Nucleus accumbens (tissue), 56 donors: ENCODE measurements at regions not wholly inside any gene's neighbourhood (a gene's known extent, or its start where the extent isn't known, plus 50 kb on each side); places are given as distances from the start of the nearest gene placed in this dataset.
A peak's percentile ranks its signal among the peaks of the same experiment; 100 is the strongest.

ENCODE experiments used
- DNase-seq, 56 donors: peaks; one replicate each; lab custom pipeline; 2025; lab: John Stamatoyannopoulos, UW

DNA sequence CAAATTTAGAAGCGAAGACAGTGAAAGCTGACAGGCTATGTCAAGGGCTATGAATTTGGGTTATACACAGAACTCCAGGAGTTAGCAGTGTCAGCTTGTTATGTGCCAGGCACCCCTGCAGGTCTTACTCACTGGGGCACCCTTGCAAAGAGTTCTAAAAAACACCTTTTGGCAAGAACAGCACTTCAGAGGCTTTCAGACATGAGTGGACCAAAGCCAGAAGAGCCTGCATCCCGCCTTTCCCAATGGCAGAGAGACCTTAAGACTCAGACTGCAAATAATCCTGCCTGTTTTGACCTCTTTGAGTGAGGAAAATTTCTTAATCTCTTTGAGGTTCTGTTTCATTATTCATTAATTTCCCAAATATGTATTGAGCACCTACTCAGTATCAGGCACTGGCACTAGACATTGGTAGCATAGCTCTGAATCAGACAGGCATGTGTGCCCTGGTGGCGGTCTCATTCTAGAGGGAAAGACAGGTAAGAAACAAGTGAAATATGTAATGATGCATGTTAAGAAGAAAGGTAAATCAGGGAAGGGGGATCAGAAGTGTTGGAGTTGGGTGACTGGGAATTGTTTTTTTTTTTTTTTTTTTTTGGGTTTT is 280.0 kb downstream of the KBTBD8 start:
- DNase-seq = no peak

DNA sequence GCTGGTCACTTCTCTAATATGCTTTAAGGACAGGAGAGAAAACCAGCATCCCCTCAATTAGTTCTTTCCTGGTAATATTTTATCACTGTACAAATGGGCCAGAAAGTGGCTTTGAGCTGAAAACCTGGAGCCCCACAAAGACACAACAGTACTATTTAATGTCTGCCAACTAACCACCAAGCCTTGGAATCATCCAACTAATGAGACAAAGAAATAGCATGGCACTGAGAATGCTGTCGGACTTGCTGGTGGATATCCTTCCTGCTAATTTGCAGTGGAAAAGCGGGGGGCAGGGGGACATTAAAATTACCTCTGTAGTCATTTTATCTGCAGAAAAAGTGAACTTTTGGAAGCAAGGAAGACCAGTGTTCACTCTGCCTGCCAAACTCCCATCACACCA is 288.5 kb downstream of the KBTBD8 start:
- no peak for DNase-seq

DNA sequence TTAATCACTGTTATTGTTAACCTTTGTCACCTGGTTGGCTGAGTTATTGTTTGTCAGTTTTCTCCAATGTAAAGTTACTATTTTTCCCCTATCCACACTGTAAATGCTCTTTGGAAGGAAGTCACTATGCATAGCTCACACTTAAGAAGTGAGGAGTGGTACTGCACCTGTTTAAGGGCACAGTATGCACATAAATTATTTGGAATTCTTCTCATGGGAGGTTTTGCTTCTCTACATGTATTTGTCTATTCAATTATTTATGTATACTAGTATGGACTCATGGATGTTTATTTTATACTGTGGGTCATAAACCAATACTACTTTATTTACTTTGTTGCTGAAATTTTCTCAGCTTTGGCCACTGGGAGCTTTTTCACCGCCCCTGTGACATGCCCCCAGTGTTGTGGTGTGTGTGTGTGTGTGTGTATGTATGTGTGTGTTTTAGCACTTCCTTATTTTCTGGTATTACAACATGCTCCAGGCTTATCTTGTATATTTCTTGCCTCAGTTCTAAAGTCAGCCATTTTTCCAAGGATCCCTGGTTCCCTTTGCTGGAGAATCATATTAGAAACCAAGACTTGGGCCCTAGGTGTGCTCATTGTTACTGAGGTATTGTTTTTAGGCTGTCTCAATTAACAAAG is 290.5 kb downstream of the KBTBD8 start:
- no peak for DNase-seq

DNA sequence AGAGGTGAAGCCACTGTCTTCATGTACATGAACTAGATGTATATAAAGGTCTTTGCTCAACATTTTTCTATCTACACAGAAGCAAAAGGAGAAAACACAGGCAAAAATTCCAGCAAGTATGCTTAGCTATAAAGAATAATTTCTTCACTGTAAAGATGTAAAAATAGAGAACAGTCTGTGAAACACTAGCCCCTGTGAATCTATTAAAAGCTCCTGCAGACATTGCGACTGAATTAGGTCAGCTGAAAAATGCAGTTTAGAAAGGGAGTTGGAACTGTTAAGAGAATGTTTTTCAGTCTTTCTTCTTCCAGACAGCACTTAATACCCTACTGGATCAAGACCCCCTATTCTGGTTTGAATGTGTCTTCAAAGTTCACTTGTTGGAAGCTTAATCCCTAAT is 291.5 kb downstream of the KBTBD8 start:
- no peak for DNase-seq

DNA sequence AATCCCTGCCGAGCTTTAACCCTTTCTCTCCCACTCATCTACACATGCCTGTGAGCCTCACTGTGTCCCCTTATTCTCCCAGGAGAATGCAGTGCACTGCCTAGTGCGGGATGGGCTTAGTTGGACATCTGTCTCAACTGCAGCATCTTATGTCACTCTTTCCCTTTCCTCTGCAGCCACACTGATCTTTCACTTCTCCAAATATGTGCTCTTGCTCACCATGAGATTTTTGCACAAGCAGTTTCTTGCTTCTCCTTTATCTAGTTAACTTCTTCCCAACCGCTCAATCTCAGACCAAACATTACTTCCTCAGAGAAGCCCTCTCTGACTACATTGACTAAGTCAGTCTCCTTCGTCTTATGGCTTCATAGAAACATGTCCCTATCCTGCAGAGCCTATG is 292.3 kb downstream of the KBTBD8 start:
- peak in 3 of 56 donors; percentile 0 to 4 (median 2) for DNase-seq

DNA sequence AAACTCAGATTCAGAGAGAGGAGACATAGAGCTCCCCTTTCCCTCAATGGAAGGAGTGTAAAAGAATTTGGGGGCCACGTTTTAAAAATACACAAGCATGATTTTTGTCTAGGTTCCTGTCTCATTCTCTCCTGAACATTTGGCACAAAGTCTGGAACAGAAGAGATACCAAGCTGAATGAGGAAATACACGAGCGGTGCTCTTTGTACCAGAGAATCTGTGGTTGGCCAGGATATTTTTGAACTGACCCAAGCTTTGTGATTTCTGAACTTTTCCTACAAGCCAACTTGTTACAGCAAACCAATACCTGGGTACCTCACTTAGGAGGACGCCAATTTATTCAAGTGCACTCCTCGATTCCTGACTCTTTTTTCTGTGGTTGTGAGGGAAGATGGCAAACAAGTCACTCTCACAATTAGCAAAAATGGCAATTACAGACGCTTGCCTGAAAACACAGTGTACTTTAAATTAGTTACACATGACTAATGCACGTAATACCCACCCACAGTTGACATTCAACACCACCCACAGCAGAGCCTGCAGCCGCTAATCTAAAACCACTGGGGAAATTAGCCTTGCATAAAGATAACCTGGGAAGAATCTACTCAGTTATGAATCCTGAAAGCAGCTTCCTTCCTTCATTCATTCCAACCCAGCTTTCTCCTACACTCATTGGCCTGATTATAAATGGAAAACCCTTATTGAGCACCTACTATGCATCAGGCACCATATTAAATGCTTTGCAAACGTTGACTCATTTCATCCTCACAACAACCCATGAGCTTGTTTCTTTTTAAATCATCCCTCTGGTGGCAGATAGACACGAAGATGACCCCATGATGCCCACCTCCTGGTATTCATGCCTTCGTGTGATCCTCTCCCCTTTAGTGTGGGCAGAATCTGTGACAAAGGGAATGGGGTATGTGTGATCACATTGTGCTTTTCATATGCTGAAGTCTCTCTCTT is 293.5 kb downstream of the KBTBD8 start:
- peak in 7 of 56 donors; percentile 1 to 22 (median 3) for DNase-seq

DNA sequence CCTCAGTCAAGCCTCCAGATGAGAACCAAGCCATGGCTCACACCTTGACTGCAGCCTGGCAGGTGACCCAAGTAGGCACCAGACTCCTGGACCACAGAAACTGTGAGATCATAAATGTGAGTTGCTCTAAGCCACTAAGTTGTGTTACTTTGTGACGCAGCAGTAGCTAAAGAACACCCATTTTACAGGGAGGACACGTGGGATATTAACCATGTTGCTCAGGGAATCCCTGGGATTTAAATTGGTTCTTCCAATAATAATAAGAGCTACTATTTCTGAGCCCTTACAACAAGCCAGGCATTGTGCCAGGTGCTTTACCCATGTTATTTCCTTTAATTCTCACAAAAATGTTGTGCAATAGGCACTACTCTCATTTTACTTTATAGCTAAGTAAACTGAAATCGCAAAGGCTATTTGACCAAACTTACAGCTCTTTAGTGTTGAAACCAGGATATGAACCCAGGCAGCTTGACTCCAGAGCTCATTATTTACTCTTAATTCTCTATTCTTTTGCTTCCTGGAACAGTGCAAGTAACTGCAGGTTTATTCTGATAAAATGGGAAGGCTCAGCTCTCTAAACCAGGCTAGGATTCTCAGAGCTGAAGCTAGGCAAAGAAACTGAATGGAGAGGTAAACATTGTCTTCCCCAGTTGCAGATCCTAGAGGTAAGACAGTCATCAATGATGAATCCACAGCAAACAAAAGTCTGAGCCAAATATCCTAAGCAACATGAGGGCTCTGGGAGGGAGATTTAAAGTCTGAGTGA is 294.4 kb downstream of the KBTBD8 start:
- DNase-seq = no peak

DNA sequence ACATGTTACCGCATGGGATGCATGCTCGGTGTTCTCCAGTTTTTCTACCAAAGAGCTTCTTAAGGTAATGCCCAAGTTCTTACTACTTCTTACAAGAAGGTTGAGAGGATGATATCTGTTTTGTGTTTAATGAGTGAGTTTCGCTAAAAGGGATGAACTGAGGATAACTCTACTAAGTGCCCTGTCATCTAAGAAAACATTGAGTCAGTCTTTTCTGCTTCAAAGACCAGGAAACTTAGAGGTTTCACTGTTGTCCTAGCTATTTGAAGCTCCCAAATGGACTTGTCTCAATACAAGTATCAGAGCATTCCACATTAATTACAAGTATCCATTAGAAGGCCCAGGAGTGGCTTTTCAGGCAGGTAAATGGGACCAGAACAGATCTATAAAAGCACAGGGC is 296.2 kb downstream of the KBTBD8 start:
- no peak for DNase-seq

DNA sequence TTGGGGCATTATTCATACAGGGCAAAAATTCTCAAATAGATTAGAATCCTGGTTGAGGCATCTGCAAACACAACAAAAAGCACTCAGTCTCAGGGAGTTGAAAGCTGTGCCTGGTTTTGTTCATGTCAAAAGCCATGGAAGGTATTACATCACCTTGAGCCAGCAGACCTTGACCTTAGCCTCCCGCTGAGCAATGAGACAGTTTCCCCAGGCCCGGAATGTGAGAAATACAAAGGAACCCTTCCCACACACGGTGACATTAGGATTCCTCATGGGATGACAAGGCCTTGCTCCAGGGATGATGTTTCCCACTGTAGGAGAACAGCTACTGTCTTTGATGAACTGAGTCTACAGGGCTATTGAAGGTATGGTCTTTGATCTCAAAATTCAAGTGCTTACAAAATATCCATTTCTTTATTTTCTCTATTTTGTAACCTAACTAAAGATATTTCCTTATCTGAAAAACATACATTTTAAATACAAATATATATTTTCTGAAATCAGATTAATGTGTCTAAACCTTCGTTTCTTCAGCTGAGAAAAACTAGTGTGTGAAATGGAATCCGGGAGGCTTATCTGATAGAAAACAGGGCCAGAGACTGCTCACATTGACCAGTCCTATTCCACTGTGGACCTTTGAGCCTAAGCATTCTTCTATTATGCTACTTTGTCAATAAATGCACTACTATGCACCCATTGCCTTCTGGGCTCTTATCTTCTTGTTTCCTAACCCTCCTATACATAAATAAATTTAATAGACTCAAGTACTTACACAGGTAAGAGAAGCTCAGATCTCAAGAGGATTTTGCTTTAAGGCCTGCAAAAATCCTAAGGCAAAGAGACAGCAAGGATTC is 298.2 kb downstream of the KBTBD8 start:
- no peak for DNase-seq

DNA sequence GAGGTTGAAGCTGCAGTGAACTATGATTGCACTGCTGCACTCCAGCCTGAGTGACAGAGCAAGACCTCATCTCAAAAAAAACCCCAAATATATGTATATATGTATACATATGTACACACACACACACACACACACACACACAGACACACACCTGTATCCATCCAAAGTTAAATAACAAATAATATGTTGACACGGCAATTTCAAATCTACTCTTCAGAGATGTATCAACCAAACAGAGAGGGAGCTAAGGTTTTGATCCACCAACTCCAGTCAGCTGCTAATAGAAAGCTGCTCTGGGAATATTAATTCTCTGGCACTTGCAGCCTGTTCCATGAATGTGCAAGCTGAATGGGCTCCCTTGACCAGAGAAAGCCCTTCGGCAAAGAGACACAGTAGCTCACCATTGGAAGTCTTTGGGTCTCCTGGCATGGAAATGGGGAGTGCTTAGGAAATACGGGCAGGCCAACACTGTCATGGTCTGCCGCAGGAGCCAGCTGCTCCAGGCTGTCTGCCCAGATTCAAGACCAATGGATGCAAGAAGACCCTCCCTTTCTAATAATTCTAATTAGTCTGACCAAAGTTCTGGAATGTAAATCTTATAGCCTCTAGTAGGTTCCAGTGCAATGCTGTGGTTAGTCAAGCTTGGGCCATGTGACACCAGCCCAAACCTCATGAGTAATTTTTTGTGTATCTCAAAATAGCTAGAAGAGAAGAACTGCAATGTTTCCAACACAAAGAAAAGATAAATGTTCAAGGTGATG is 299.8 kb downstream of the KBTBD8 start:
- DNase-seq = no peak

DNA sequence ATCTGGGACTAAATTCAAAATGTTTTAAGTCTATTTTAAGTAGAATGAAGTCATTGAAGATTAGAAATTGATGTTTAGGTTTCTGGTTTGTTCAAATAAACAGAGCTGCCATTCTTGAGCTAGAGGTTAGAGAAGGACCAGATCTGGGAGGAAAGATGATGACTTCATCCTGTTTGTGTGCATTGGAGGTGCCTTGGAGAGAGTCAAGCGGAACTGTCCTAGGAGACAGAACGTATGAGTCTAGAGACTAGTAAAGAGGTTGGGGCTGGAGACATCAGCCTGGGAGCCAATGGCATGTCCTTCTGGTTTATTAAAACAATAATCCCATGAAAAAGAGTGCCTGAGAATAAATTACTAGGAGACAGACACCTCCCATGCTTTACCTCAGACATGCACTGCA is 303.4 kb downstream of the KBTBD8 start:
- DNase-seq = no peak

DNA sequence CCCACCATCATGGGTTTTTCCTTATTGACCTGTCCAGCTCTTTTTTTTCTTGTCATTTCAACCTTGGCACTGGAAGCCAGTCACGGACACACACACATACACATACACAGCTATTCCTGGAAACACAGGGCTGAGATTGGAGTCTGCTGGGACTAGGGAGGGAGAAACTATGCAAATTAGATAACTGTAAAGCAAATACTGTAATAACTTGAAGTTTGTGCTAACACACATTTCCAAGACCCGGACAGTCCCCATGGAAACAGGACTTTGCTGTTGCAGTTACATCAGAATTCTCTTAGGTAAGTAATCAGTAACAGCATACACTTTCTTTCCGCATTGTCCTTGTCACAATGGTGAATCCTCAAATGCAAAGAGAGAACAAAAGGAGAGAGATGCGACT is 304.4 kb downstream of the KBTBD8 start:
- no peak for DNase-seq

DNA sequence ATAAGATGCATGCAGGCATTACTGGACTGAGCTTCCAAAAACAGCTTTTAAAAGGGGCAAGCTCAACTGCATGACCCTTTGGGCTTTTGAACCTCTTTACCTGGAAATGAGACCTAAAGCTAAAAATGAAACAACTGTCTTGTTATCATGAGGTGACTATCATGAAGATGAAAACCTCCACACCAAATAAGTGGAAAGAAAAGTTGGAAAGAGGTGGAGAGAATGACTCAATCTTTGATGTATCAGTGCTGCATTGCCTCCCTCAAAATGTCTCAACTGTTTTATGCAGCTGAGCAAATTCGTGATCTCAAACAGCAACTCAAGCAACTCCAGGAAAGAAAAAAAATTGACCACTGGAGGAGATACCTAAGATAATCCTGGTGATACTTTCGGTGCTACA is 307.1 kb downstream of the KBTBD8 start:
- no peak for DNase-seq

DNA sequence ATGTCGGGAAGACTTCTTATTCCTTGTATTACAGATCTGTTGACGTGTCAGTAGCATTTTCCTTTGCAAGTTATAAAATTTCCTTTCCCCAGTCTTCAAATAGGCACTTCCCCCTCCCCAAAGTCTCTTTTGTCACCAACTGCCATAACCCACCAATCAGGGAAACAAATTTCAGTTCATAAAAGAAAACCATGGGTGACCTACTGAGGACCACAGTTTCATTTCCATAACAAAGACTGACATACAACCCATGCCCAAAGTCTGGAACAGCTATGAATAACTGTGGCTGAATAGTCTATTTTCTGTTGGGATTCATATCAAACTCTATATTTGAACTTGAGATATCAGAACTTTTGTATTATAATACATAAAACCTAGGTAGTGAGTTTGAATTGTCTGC is 307.8 kb downstream of the KBTBD8 start:
- no peak for DNase-seq

DNA sequence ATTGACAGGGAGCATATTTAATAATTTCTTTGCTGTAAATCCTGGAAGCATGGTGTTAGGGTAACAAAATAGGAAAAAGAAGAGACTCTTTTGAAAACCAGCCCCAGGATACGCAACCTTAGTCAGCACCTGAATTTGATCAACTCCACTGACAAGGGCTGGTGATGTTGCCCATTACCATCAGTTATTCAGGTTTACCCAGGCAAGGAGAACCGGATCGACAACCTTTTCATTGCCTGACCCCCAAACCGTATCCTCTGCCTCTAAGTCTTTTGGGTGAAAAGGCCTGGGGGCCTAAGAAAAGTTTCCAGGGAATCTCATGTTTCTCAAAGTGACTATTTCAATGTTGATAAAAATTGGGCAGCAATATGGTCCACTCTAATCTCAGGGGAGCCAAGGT is 313.3 kb downstream of the KBTBD8 start:
- DNase-seq = no peak

DNA sequence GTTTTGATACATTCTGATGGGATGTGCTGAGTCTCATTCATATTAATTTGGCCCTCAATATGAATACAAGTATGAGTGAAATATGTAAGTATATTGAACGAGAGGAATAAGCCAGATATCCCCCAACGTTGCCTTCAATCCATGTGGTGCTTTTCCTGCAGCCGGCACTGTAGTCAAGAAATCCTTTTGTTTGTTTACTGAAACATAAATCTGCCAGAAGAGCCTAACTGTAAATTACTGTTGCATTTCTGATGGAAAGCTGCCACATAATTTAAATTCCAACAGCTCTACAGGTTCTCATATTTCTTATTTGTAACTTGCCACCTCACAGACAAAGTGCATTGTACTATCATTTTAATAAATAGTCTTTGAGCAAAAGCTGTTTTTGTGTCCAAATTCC is 314.0 kb downstream of the KBTBD8 start:
- no peak for DNase-seq

DNA sequence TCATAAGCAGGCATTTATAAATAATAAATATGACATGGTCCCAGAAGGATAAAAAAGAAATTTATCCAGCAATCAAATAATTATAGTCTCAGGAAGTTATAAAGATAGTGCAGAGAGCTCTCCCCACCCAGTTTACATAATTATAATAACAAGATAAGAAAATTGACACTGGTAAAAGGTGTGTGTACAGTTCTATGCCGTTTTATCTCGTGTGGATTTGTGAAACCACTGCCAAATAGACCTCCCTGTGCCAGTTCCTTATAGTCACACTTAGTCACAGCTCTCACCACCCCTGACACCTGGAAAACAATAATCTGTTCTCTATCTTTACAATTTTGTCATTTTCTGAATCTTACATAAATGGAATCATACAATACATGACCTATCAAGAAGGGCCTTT is 320.1 kb downstream of the KBTBD8 start:
- DNase-seq = no peak

DNA sequence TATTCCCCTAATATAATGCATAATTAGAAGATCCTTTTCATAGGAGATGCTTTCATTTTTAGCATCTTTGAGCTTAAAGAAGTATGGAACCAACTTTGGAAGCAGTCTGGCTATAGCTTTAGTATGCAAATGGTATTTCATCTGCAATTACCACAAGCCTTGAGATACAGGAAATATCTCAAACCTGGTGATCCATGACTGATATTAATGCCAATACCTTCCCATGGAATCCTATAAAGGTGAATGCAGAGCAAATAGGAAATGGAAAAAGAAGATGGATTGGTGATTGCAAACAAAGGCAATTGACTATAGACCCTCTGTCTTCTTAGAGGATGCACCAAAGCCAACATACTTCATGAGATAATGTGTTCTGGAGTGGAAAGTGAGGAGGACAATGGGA is 326.4 kb downstream of the KBTBD8 start:
- DNase-seq = no peak
